HepG2 (cell line): ENCODE measurements at regions not wholly inside any gene's neighbourhood (a gene's known extent, or its start where the extent isn't known, plus 50 kb on each side); places are given as distances from the start of the nearest gene placed in this dataset.
A peak's percentile ranks its signal among the peaks of the same experiment; 100 is the strongest.

Source experiments
- CAMTA2 ChIP-seq: sonication (generic); formaldehyde crosslinking; IDR thresholded peaks from 2 replicates; pipeline ENCODE4 v1.4.0; 2020; ENCODE audit warnings: mild to moderate bottlenecking, missing genetic modification reagents, borderline replicate concordance
- ELF4 ChIP-seq: sonication (generic); formaldehyde crosslinking; IDR thresholded peaks from 2 replicates; pipeline ENCODE4 v1.5.0; 2020; ENCODE audit warnings: missing genetic modification reagents, mild to moderate bottlenecking, moderate library complexity, borderline replicate concordance
- EP300 ChIP-seq, 3 experiments: sonication (generic) in 1 of 3; formaldehyde crosslinking in 1 of 3; IDR thresholded peaks; 2 replicates each; pipeline versions ENCODE4 v1.5.1 to v1.6.1; 2011 to 2020; ENCODE audit warnings: low read depth in 2 of 3, low read length in 2 of 3, borderline replicate concordance in 1 of 3, improper control_type of control experiment in 1 of 3, mild to moderate bottlenecking in 1 of 3, missing genetic modification reagents in 1 of 3, moderate library complexity in 1 of 3
- FOXJ3 ChIP-seq: sonication (generic); formaldehyde crosslinking; IDR thresholded peaks from 2 replicates; pipeline ENCODE4 v1.4.0; 2020; ENCODE audit warnings: missing genetic modification reagents, mild to moderate bottlenecking, borderline replicate concordance
- KDM3A ChIP-seq: IDR thresholded peaks from 2 replicates; pipeline ENCODE4 v1.6.1; 2018; ENCODE audit warnings: low read depth, missing compliant biosample characterization
- PHB2 ChIP-seq: fragments of 450-650 bp; IDR thresholded peaks from 2 replicates; pipeline ENCODE4 v1.6.1; 2018; ENCODE audit not compliant: partially characterized antibody
- SIX4 ChIP-seq: sonication (generic); formaldehyde crosslinking; IDR thresholded peaks from 2 replicates; pipeline ENCODE4 v1.4.0; 2020; ENCODE audit warnings: missing genetic modification reagents
- ZMYM4 ChIP-seq: sonication (generic); formaldehyde crosslinking; IDR thresholded peaks from 2 replicates; pipeline ENCODE4 v1.8.1; 2023; ENCODE audit warnings: mild to moderate bottlenecking, missing genetic modification reagents
- ZNF382 ChIP-seq: sonication (generic); formaldehyde crosslinking; IDR thresholded peaks from 2 replicates; pipeline ENCODE4 v1.5.0; 2020; ENCODE audit warnings: missing genetic modification reagents, mild to moderate bottlenecking, borderline replicate concordance
- ZNF543 ChIP-seq: sonication (generic); formaldehyde crosslinking; IDR thresholded peaks from 2 replicates; pipeline ENCODE4 v1.4.0; 2020; ENCODE audit warnings: mild to moderate bottlenecking, missing genetic modification reagents
- ZNF546 ChIP-seq: sonication (generic); formaldehyde crosslinking; conservative IDR thresholded peaks from 2 replicates; pipeline ENCODE4 v1.8.1; 2023; ENCODE audit warnings: mild to moderate bottlenecking, missing genetic modification reagents
- ZNF598 ChIP-seq: sonication (generic); formaldehyde crosslinking; IDR thresholded peaks from 2 replicates; pipeline ENCODE4 v1.5.1; 2020; ENCODE audit warnings: mild to moderate bottlenecking, missing genetic modification reagents, borderline replicate concordance
- ZNF772 ChIP-seq: sonication (generic); formaldehyde crosslinking; IDR thresholded peaks from 2 replicates; pipeline ENCODE4 v1.5.0; 2020; ENCODE audit warnings: mild to moderate bottlenecking, missing genetic modification reagents
- TF ChIP-seq, protein P1 (sequence below): sonication (generic); formaldehyde crosslinking; IDR thresholded peaks from 2 replicates; pipeline ENCODE4 v1.4.0; 2020; ENCODE audit warnings: missing genetic modification reagents
- TF ChIP-seq, protein P2 (sequence below), 2 experiments: sonication (generic) in 1 of 2; formaldehyde crosslinking in 1 of 2; IDR thresholded peaks; 2 replicates each; pipeline versions ENCODE4 v1.4.0 to v1.6.1; 2016 to 2020; ENCODE audit warnings: borderline replicate concordance in 1 of 2, low read depth in 1 of 2, mild to moderate bottlenecking in 1 of 2, missing genetic modification reagents in 1 of 2
- TF ChIP-seq, protein P3 (sequence below): IDR thresholded peaks from 2 replicates; pipeline ENCODE4 v1.6.1; 2016
- TF ChIP-seq, protein P4 (sequence below): sonication (generic); formaldehyde crosslinking; IDR thresholded peaks from 2 replicates; pipeline ENCODE4 v1.8.1; 2023; ENCODE audit warnings: missing genetic modification reagents, inconsistent platforms, borderline replicate concordance
- TF ChIP-seq, protein P5 (sequence below): sonication (generic); formaldehyde crosslinking; IDR thresholded peaks from 2 replicates; pipeline ENCODE4 v1.4.0; 2020; ENCODE audit warnings: missing genetic modification reagents, borderline replicate concordance

DNA sequence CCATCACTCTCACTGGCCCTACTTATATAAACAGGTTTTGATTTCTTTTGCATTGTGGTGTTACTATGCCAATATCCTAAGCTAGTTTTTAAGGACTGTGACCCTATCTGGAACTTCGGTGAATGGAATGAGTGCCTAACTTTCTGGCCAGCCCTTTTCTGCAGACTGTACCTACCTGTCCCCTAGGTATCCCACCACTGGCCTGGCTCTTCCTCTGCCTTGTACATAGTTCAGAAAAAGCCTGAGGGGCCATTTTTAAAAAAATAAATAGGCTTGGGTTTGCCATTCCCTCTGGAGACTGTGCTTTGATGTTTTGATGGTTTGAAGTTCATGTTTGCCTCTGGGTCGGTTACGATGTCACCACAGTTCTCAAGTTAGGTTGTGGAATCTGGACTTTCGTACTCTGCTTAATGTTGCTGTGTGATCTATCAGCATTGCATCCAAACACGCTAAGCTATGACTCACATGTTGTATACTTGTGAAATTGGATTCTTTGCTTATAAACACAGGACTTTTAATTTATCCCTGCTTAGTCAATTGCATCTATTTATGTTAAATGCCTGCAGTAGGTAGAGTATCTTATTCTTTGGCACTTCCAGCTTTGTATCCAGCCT, 182.0 kb downstream of the ANKRD50 start (continued):
- TF ChIP-seq, protein P1, sequence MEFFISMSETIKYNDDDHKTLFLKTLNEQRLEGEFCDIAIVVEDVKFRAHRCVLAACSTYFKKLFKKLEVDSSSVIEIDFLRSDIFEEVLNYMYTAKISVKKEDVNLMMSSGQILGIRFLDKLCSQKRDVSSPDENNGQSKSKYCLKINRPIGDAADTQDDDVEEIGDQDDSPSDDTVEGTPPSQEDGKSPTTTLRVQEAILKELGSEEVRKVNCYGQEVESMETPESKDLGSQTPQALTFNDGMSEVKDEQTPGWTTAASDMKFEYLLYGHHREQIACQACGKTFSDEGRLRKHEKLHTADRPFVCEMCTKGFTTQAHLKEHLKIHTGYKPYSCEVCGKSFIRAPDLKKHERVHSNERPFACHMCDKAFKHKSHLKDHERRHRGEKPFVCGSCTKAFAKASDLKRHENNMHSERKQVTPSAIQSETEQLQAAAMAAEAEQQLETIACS = no peak
- TF ChIP-seq PHB2 (no peak), SIX4 (CRISPR knock-in tag) (peak; percentile 94), KDM3A (no peak), ELF4 (CRISPR knock-in tag) (no peak), ZNF772 (CRISPR knock-in tag) (0 out of 2 replicates have a peak, but pooled peaks have one; percentile 44), CAMTA2 (CRISPR knock-in tag) (no peak), FOXJ3 (CRISPR knock-in tag) (peak; percentile 97), ZNF598 (CRISPR knock-in tag) (no peak), ZNF382 (CRISPR knock-in tag) (no peak), ZNF543 (CRISPR knock-in tag) (no peak), EP300 (IDR thresholded peaks at IDR 0.05; ENCODE audit: low read depth in 2 of 2, low read length in 2 of 2) (peak; percentile 88 to 99), EP300 (CRISPR knock-in tag; IDR thresholded peaks at IDR 0.05; ENCODE audit: borderline replicate concordance) (peak; percentile 96), ZNF546 (CRISPR knock-in tag) (no peak), ZMYM4 (CRISPR knock-in tag) (peak; percentile 99)
- TF ChIP-seq, protein P2, sequence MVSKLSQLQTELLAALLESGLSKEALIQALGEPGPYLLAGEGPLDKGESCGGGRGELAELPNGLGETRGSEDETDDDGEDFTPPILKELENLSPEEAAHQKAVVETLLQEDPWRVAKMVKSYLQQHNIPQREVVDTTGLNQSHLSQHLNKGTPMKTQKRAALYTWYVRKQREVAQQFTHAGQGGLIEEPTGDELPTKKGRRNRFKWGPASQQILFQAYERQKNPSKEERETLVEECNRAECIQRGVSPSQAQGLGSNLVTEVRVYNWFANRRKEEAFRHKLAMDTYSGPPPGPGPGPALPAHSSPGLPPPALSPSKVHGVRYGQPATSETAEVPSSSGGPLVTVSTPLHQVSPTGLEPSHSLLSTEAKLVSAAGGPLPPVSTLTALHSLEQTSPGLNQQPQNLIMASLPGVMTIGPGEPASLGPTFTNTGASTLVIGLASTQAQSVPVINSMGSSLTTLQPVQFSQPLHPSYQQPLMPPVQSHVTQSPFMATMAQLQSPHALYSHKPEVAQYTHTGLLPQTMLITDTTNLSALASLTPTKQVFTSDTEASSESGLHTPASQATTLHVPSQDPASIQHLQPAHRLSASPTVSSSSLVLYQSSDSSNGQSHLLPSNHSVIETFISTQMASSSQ (IDR thresholded peaks at IDR 0.05; ENCODE audit: low read depth) = peak; percentile 63
- TF ChIP-seq, protein P2 (CRISPR knock-in tag; IDR thresholded peaks at IDR 0.05; ENCODE audit: borderline replicate concordance) = peak; percentile 75; the same call in 1 of the 2 replicates
- TF ChIP-seq, protein P3, sequence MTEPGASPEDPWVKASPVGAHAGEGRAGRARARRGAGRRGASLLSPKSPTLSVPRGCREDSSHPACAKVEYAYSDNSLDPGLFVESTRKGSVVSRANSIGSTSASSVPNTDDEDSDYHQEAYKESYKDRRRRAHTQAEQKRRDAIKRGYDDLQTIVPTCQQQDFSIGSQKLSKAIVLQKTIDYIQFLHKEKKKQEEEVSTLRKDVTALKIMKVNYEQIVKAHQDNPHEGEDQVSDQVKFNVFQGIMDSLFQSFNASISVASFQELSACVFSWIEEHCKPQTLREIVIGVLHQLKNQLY (CRISPR knock-in tag) = peak; percentile 91
- TF ChIP-seq, protein P4, sequence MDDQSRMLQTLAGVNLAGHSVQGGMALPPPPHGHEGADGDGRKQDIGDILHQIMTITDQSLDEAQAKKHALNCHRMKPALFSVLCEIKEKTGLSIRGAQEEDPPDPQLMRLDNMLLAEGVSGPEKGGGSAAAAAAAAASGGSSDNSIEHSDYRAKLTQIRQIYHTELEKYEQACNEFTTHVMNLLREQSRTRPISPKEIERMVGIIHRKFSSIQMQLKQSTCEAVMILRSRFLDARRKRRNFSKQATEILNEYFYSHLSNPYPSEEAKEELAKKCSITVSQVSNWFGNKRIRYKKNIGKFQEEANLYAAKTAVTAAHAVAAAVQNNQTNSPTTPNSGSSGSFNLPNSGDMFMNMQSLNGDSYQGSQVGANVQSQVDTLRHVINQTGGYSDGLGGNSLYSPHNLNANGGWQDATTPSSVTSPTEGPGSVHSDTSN (CRISPR knock-in tag) = no peak
- TF ChIP-seq, protein P5, sequence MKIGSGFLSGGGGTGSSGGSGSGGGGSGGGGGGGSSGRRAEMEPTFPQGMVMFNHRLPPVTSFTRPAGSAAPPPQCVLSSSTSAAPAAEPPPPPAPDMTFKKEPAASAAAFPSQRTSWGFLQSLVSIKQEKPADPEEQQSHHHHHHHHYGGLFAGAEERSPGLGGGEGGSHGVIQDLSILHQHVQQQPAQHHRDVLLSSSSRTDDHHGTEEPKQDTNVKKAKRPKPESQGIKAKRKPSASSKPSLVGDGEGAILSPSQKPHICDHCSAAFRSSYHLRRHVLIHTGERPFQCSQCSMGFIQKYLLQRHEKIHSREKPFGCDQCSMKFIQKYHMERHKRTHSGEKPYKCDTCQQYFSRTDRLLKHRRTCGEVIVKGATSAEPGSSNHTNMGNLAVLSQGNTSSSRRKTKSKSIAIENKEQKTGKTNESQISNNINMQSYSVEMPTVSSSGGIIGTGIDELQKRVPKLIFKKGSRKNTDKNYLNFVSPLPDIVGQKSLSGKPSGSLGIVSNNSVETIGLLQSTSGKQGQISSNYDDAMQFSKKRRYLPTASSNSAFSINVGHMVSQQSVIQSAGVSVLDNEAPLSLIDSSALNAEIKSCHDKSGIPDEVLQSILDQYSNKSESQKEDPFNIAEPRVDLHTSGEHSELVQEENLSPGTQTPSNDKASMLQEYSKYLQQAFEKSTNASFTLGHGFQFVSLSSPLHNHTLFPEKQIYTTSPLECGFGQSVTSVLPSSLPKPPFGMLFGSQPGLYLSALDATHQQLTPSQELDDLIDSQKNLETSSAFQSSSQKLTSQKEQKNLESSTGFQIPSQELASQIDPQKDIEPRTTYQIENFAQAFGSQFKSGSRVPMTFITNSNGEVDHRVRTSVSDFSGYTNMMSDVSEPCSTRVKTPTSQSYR (CRISPR knock-in tag) = peak; percentile 62; the same call in 1 of the 2 replicates
